SK-N-SH treated with all-trans-retinoic acid at 6 μM for 48 hours (cell line): ENCODE measurements at regions not wholly inside any gene's neighbourhood (a gene's known extent, or its start where the extent isn't known, plus 50 kb on each side); places are given as distances from the start of the nearest gene placed in this dataset.

Source experiments
- RARB ChIP-seq: fragments of 250-450 bp; sonication (Bioruptor Pico); IDR thresholded peaks from 2 replicates; pipeline ENCODE4 v1.8.0; 2021; ENCODE audit warnings: mild to moderate bottlenecking, moderate library complexity
- TCF4 ChIP-seq: fragments of 250-450 bp; sonication (Bioruptor Pico); IDR thresholded peaks from 2 replicates; pipeline ENCODE4 v1.8.0; 2021; ENCODE audit warnings: mild to moderate bottlenecking, moderate library complexity, borderline replicate concordance
- ZC3H10 ChIP-seq: fragments of 250-450 bp; sonication (Bioruptor Pico); IDR thresholded peaks from 2 replicates; pipeline ENCODE4 v1.5.1; 2021; ENCODE audit warnings: mild to moderate bottlenecking, moderate library complexity
- ZFP3 ChIP-seq: fragments of 250-450 bp; sonication (Bioruptor Pico); IDR thresholded peaks from 2 replicates; pipeline ENCODE4 v1.5.0; 2020; ENCODE audit warnings: mild to moderate bottlenecking, moderate library complexity

DNA sequence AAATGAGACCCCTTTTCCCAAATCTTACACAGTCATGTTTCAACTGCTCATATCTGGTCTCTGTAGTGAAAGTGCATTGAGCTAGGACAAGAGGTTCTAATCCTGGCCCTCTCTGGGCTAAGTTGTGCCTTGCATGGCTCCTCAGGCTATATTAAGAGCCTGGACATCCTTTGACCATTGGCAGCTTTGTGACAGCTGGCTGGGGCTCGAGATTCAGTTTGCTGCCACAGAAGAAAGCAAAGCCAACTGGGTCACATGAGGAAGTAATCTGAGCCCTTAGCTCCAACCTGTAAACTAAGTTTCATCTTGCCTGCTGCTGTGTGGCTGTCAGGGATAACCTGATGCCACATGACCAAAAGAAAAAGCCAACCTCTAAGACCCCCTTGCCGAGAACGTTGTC lies 51.8 kb upstream of the JADE1 start:
- TF ChIP-seq ZFP3 (no peak), TCF4 (CRISPR knock-in tag) (no peak), RARB (CRISPR knock-in tag) (no peak), ZC3H10 (no peak)
